Transverse colon (tissue), 4 donors: ENCODE measurements at regions not wholly inside any gene's neighbourhood (a gene's known extent, or its start where the extent isn't known, plus 50 kb on each side); places are given as distances from the start of the nearest gene placed in this dataset.

Experiments
- EP300 ChIP-seq: sonication (generic); formaldehyde crosslinking; IDR thresholded peaks from one replicate; pipeline ENCODE4 v1.6.1; 2017; ENCODE audit warnings: antibody characterized with exemption, low read depth
- POLR2A ChIP-seq: fragments of 450-650 bp; IDR thresholded peaks from one replicate; pipeline ENCODE4 v1.6.1; 2016; ENCODE audit warnings: antibody characterized with exemption, mild to moderate bottlenecking, moderate library complexity
- POLR2AphosphoS5 ChIP-seq, 3 donors: sonication (generic); formaldehyde crosslinking; IDR thresholded peaks; one replicate each; pipeline ENCODE4 v1.6.1; 2016; ENCODE audit warnings: antibody characterized with exemption in 3 of 3
- TF ChIP-seq, protein P1 (sequence below), 5 experiments: fragments of 200-600 bp in 3 of 5; fragments of 450-650 bp in 2 of 5; sonication (generic) in 3 of 5; IDR thresholded peaks; 1 replicate in 2 of 5; 2 replicates in 3 of 5; pipeline ENCODE4 v1.5.1; 2016 to 2017; ENCODE audit warnings: antibody characterized with exemption in 5 of 5, inconsistent platforms in 3 of 5, mild to moderate bottlenecking in 2 of 5, moderate library complexity in 1 of 5

DNA sequence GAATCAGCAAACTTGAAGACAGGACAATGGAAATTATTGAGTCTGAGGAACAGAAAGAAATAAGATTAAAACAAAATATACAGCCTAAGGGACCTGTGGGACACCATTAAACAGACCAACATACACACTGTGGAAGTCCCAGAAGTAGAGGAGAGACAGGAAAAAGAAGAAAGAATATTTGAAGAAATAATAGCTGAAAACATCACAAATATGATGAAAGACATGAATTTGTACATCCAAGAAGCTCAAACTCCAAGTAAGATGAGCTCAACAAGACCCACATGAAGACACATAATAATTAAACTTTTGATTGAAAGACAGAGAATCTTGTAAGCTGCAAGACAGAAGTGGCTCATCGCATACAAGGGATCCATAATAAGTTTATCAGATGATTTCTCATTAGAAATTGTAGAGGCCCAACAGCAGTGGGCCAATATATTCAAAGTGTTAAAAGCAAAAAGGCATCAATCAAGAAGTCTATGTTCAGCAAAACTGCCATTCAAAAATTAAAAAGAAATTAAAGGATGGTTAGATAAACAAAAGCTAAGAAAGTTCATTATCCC, 311.3 kb upstream of the ADGRL2 start:
- TF ChIP-seq, protein P1, sequence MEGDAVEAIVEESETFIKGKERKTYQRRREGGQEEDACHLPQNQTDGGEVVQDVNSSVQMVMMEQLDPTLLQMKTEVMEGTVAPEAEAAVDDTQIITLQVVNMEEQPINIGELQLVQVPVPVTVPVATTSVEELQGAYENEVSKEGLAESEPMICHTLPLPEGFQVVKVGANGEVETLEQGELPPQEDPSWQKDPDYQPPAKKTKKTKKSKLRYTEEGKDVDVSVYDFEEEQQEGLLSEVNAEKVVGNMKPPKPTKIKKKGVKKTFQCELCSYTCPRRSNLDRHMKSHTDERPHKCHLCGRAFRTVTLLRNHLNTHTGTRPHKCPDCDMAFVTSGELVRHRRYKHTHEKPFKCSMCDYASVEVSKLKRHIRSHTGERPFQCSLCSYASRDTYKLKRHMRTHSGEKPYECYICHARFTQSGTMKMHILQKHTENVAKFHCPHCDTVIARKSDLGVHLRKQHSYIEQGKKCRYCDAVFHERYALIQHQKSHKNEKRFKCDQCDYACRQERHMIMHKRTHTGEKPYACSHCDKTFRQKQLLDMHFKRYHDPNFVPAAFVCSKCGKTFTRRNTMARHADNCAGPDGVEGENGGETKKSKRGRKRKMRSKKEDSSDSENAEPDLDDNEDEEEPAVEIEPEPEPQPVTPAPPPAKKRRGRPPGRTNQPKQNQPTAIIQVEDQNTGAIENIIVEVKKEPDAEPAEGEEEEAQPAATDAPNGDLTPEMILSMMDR (IDR thresholded peaks at IDR 0.05): no peak
- TF ChIP-seq POLR2AphosphoS5 (IDR thresholded peaks at IDR 0.05) (no peak), EP300 (no peak), POLR2A (no peak)
